ENCODE measurements at regions not wholly inside any gene's neighbourhood (a gene's known extent, or its start where the extent isn't known, plus 50 kb on each side); places are given as distances from the start of the nearest gene placed in this dataset.

DNA sequence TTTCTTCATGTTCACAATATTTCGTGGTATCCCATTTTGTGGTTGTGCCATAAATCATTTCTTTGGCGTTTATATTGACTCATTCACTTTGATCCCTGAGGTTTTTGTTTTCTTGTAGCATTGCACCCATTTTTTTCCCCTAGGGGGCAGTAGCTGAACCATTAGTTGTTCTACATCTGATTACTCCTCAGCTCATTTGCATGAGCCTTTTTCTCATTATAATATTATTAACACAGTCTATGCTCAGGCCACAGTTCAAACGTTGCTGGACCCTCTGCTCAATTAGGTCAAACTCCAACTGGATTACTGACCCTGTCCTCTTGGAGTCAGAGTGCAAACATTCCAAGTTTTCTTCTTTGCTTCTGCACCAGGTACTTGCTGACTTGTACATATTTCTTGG lies 475.4 kb upstream of the SEL1L start:
- TF ChIP-seq POLR2A (IDR thresholded peaks at IDR 0.05) (no peak), POLR2AphosphoS5 (IDR thresholded peaks at IDR 0.05) (no peak)
- TF ChIP-seq, protein P1, sequence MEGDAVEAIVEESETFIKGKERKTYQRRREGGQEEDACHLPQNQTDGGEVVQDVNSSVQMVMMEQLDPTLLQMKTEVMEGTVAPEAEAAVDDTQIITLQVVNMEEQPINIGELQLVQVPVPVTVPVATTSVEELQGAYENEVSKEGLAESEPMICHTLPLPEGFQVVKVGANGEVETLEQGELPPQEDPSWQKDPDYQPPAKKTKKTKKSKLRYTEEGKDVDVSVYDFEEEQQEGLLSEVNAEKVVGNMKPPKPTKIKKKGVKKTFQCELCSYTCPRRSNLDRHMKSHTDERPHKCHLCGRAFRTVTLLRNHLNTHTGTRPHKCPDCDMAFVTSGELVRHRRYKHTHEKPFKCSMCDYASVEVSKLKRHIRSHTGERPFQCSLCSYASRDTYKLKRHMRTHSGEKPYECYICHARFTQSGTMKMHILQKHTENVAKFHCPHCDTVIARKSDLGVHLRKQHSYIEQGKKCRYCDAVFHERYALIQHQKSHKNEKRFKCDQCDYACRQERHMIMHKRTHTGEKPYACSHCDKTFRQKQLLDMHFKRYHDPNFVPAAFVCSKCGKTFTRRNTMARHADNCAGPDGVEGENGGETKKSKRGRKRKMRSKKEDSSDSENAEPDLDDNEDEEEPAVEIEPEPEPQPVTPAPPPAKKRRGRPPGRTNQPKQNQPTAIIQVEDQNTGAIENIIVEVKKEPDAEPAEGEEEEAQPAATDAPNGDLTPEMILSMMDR (IDR thresholded peaks at IDR 0.05): peak in 1 of 4 experiments; percentile 16

All from prostate gland (tissue), 2 donors.